ENCODE measurements at regions not wholly inside any gene's neighbourhood (a gene's known extent, or its start where the extent isn't known, plus 50 kb on each side); places are given as distances from the start of the nearest gene placed in this dataset.

DNA sequence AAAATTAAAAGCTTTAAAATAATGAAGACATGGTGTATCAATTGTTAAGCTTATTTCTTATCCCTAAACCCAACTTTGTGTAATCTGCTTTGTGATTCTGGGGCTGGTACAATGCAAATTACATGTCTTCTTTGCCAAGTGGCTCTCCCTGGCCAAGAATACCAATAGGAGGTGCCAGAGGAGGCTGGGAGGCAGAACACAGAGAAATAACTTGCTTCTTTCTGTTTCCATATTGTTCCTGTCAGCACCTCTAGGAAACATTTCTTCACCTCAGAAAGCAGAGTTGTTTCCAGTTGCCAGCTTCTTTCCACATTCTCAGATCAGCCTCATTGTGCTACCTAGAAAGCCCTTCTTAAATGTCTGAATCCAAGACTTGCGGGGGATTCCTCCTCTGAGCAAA lies 174.4 kb downstream of the MDFIC start:
- intact Hi-C loops (cut with DNase I, micrococcal nuclease), result no loop called here
- Histone ChIP-seq H3K36me3 (ENCODE audit: low read depth) (no peaks in the 10 kb centered on the region), H3K4me3 (no peak overlapping the region), H3K9me3 (no peaks in the 10 kb centered on the region), H3K4me1 (ENCODE audit: low read depth) (no peaks in the 10 kb centered on the region)
- TF ChIP-seq, protein P1, sequence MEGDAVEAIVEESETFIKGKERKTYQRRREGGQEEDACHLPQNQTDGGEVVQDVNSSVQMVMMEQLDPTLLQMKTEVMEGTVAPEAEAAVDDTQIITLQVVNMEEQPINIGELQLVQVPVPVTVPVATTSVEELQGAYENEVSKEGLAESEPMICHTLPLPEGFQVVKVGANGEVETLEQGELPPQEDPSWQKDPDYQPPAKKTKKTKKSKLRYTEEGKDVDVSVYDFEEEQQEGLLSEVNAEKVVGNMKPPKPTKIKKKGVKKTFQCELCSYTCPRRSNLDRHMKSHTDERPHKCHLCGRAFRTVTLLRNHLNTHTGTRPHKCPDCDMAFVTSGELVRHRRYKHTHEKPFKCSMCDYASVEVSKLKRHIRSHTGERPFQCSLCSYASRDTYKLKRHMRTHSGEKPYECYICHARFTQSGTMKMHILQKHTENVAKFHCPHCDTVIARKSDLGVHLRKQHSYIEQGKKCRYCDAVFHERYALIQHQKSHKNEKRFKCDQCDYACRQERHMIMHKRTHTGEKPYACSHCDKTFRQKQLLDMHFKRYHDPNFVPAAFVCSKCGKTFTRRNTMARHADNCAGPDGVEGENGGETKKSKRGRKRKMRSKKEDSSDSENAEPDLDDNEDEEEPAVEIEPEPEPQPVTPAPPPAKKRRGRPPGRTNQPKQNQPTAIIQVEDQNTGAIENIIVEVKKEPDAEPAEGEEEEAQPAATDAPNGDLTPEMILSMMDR (IDR thresholded peaks at IDR 0.05), result no peak
- ATAC-seq (no peak), DNase-seq (no peak)

DNA sequence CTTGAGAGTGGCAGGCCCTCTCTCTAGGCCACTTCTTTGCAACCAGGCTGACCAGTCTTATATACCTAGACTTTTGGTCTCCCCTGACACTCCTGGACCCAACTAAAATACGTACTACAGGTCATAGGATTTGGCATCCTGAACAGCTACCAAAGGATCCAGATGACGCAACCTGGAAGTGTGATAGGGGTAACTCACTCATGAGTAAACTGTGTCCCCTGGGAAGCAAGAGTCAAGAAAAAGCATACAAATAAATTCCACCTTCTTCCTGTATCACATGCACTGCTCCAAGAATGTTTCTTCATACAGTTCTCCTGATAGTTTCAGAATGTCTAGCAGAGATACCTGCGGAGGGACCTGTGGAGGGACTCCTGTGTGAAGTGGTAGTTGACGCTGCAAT lies 172.3 kb downstream of the MDFIC start:
- Histone ChIP-seq H3K36me3 (ENCODE audit: low read depth) (no peaks in the 10 kb centered on the region), H3K4me3 (no peak overlapping the region), H3K4me1 (ENCODE audit: low read depth) (no peaks in the 10 kb centered on the region), H3K9me3 (no peaks in the 10 kb centered on the region)
- TF ChIP-seq, protein P1 (IDR thresholded peaks at IDR 0.05), result no peak
- ATAC-seq, result no peak
- no peak for DNase-seq
- intact Hi-C loops (cut with DNase I, micrococcal nuclease), result no loop called here

DNA sequence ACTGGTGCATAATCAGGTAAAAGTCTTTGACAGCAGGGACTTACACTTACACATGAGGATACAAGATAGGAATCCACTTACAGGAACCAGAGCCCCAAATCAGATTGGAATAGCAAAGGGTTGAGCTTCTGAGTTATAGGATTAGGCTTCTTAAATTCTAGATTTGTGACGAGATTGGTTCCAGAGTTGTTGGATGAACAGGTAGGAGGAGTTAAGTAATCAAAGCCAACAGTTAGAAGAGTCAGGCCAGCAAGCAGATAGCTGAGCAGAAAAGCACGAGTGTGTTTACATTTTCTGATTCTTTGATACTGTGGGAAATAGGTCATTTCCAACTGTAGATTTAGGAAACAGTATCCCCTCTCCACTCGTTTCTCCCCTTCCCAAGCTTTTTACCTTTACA lies 167.0 kb downstream of the MDFIC start:
- TF ChIP-seq, protein P1 (IDR thresholded peaks at IDR 0.05), result no peak
- DNase-seq, result no peak
- H3K4me3 ChIP-seq, result no peak overlapping the region
- H3K9me3 ChIP-seq, result no peaks in the 10 kb centered on the region
- ATAC-seq, result no peak
- H3K4me1 ChIP-seq (ENCODE audit: low read depth), result no peaks in the 10 kb centered on the region
- no peaks in the 10 kb centered on the region for H3K36me3 ChIP-seq (ENCODE audit: low read depth)
- intact Hi-C loops (cut with DNase I, micrococcal nuclease), result no loop called here

DNA sequence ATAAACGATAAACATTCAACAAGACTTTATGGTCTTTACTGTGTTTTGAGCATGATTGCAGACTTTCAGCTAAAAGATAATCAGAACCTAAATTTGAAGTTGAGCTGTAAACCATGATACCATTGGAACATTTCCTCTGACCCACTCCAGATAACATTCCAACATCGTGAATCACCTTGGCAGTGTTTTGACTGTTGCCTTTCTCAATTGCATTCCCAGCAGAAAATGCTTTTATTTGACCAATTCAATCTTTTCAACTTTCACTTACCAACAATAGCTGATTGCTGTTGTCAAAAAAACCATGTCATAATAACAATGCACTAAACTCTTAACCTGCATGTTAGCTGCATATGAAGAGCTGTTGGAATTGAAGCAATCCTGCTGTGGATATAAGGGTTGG lies 165.5 kb downstream of the MDFIC start:
- TF ChIP-seq, protein P1 (IDR thresholded peaks at IDR 0.05), result no peak
- H3K36me3 ChIP-seq (ENCODE audit: low read depth), result no peaks in the 10 kb centered on the region
- H3K4me1 ChIP-seq (ENCODE audit: low read depth), result no peaks in the 10 kb centered on the region
- H3K9me3 ChIP-seq, result no peaks in the 10 kb centered on the region
- ATAC-seq, result no peak
- H3K4me3 ChIP-seq, result no peak overlapping the region
- intact Hi-C loops (cut with DNase I, micrococcal nuclease), result no loop called here
- DNase-seq, result no peak

DNA sequence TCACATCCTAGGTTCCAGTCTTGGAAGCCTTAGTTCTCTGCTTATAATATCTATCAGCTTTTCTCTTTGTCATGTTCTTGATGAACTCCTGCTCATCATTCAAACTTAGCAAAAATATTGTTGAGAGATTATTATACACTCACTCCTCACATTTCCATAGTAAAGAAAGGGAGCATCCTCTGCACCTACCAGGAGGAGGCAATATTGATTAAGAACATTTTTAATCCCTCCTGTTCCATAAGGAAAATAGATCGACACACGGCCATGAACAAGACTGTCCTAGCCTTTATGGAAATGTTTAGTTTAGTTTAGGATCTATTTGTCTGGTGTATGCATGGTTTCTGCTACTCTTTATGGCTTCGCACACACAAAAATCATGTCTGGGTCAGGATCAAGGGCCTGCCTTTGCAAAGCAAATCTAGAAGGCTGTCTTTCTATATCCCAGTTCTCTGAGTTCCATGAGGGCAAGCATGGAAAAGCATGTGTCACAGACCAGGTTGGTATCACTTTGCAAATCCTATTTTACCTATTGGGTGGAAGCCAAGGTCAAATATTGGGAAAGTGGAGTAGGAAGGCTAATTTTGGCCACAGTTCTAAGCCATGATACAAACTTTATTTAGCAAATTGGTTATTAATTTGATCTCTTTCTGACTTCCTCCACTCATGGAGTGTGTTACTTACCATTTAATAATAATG lies 164.4 kb downstream of the MDFIC start:
- no peak for ATAC-seq
- no peaks in the 10 kb centered on the region for H3K4me1 ChIP-seq (ENCODE audit: low read depth)

More for the DNA sequence above, 164.4 kb downstream of the MDFIC start:
- Histone ChIP-seq H3K36me3 (ENCODE audit: low read depth) (no peaks in the 10 kb centered on the region), H3K4me3 (no peak overlapping the region), H3K9me3 (no peaks in the 10 kb centered on the region)
- intact Hi-C loops (cut with DNase I, micrococcal nuclease), result no loop called here
- TF ChIP-seq, protein P1 (IDR thresholded peaks at IDR 0.05), result no peak
- no peak for DNase-seq
